GM23338 (cell line): ENCODE measurements at regions not wholly inside any gene's neighbourhood (a gene's known extent, or its start where the extent isn't known, plus 50 kb on each side); places are given as distances from the start of the nearest gene placed in this dataset.

ENCODE experiments used
- ATAC-seq: fragments of 200-7000 bp; cut with Tn5 transposase; 3 replicates; pipeline ENCODE4 v1.9.1; 2020
- DNase-seq: peaks from one replicate; pipeline ENCODE4 v3.0.0-alpha.2; 2015; ENCODE audit warnings: low spot score
- H2AFZ ChIP-seq: fragments of 200-600 bp; sonication (generic); 2 replicates; pipeline ENCODE4 v1.8.0; 2016; ENCODE audit warnings: antibody characterized with exemption, mild to moderate bottlenecking, moderate library complexity
- H3F3A ChIP-seq: fragments of 200-600 bp; sonication (generic); replicated peaks from 2 replicates; pipeline ENCODE4 v1.8.0; 2017; ENCODE audit warnings: antibody characterized with exemption, mixed run types, low read depth
- H3K27ac ChIP-seq: fragments of 200-600 bp; sonication (generic); 2 replicates; pipeline ENCODE4 v1.6.1; 2016; ENCODE audit warnings: low read depth
- H3K27me3 ChIP-seq: fragments of 200-600 bp; sonication (generic); 2 replicates; pipeline ENCODE4 v1.8.0; 2016; ENCODE audit warnings: mild to moderate bottlenecking, mixed run types, moderate library complexity; ENCODE audit not compliant: insufficient read depth
- H3K36me3 ChIP-seq: fragments of 200-600 bp; sonication (generic); 2 replicates; pipeline ENCODE4 v1.8.0; 2016; ENCODE audit warnings: mild to moderate bottlenecking; ENCODE audit not compliant: insufficient read depth
- H3K4me1 ChIP-seq: fragments of 200-600 bp; sonication (generic); 2 replicates; pipeline ENCODE4 v1.8.0; 2016; ENCODE audit warnings: mild to moderate bottlenecking, moderate library complexity; ENCODE audit not compliant: insufficient read depth
- H3K4me2 ChIP-seq: fragments of 200-600 bp; sonication (generic); 2 replicates; pipeline ENCODE4 v1.7.1; 2017; ENCODE audit warnings: mixed run types
- H3K4me3 ChIP-seq: fragments of 200-600 bp; sonication (generic); 2 replicates; pipeline ENCODE4 v1.6.1; 2016; ENCODE audit warnings: mixed run types
- H3K79me2 ChIP-seq: fragments of 200-600 bp; sonication (generic); replicated peaks from 2 replicates; pipeline ENCODE4 v1.8.0; 2017; ENCODE audit warnings: mild to moderate bottlenecking; ENCODE audit not compliant: insufficient read depth
- H3K9me2 ChIP-seq: fragments of 200-600 bp; sonication (generic); 2 replicates; pipeline ENCODE4 v1.8.0; 2017; ENCODE audit not compliant: insufficient read depth
- H4K20me1 ChIP-seq: fragments of 200-600 bp; sonication (generic); replicated peaks from 2 replicates; pipeline ENCODE4 v1.8.0; 2017; ENCODE audit warnings: mild to moderate bottlenecking; ENCODE audit not compliant: insufficient read depth
- H3K27ac Mint-ChIP-seq: 2 replicates; pipeline ENCODE4 v1.8.0; 2020; ENCODE audit warnings: inconsistent platforms, mild to moderate bottlenecking, moderate library complexity, mixed read lengths
- H3K27me3 Mint-ChIP-seq: 3 replicates; pipeline ENCODE4 v1.8.0; 2022; ENCODE audit warnings: low read depth, mild to moderate bottlenecking, moderate library complexity, mixed read lengths, inconsistent platforms; ENCODE audit not compliant: insufficient read depth, poor library complexity
- H3K36me3 Mint-ChIP-seq: 3 replicates; pipeline ENCODE4 v1.8.0; 2021; ENCODE audit warnings: low read depth, mild to moderate bottlenecking, inconsistent platforms, moderate library complexity, mixed read lengths
- H3K4me1 Mint-ChIP-seq: 3 replicates; pipeline ENCODE4 v1.8.0; 2020; ENCODE audit warnings: mild to moderate bottlenecking, inconsistent platforms, mixed read lengths
- H3K4me3 Mint-ChIP-seq: 3 replicates; pipeline ENCODE4 v1.8.0; 2021; ENCODE audit warnings: moderate library complexity, mild to moderate bottlenecking, inconsistent platforms, mixed read lengths
- H3K9me3 Mint-ChIP-seq: 3 replicates; pipeline ENCODE4 v1.8.0; 2020; ENCODE audit warnings: moderate library complexity, mild to moderate bottlenecking, inconsistent platforms, mixed read lengths
- CREB1 ChIP-seq: fragments of 250-450 bp; sonication (Bioruptor Pico); IDR thresholded peaks from 2 replicates; pipeline ENCODE4 v1.5.0; 2020; ENCODE audit warnings: low read depth, mild to moderate bottlenecking, moderate library complexity
- EZH2 ChIP-seq: fragments of 200-600 bp; sonication (generic); IDR thresholded peaks from one replicate; pipeline ENCODE4 v1.8.0; 2017; ENCODE audit warnings: antibody characterized with exemption, mild to moderate bottlenecking, low read depth; ENCODE audit not compliant: unreplicated experiment
- EZH2phosphoT487 ChIP-seq: fragments of 200-600 bp; sonication (generic); IDR thresholded peaks from one replicate; pipeline ENCODE4 v1.8.1; 2018; ENCODE audit warnings: antibody characterized with exemption; ENCODE audit not compliant: unreplicated experiment
- JUNB ChIP-seq: IDR thresholded peaks from one replicate; pipeline ENCODE4 v1.6.1; 2016; ENCODE audit warnings: antibody characterized with exemption; ENCODE audit not compliant: unreplicated experiment
- NANOG ChIP-seq: IDR thresholded peaks from 2 replicates; pipeline ENCODE4 v1.6.1; 2016; ENCODE audit warnings: antibody characterized with exemption, borderline replicate concordance
- POLR2AphosphoS5 ChIP-seq: IDR thresholded peaks from 2 replicates; pipeline ENCODE4 v1.6.1; 2016; ENCODE audit warnings: antibody characterized with exemption, low read depth
- STAT1 ChIP-seq: IDR thresholded peaks from one replicate; pipeline ENCODE4 v1.6.1; 2016; ENCODE audit warnings: antibody characterized with exemption; ENCODE audit not compliant: unreplicated experiment
- ZNF114 ChIP-seq: fragments of 250-450 bp; sonication (Bioruptor Pico); IDR thresholded peaks from 2 replicates; pipeline ENCODE4 v1.5.0; 2020; ENCODE audit warnings: mild to moderate bottlenecking, moderate library complexity
- ZNF331 ChIP-seq: fragments of 250-450 bp; sonication (Bioruptor Pico); IDR thresholded peaks from 2 replicates; pipeline ENCODE4 v1.5.0; 2020; ENCODE audit warnings: low read depth, mild to moderate bottlenecking, moderate library complexity
- TF ChIP-seq, protein P1 (sequence below): fragments of 250-450 bp; sonication (Bioruptor Pico); IDR thresholded peaks from 2 replicates; pipeline ENCODE4 v1.5.0; 2020; ENCODE audit warnings: mild to moderate bottlenecking, moderate library complexity
- TF ChIP-seq, protein P2 (sequence below): IDR thresholded peaks from one replicate; pipeline ENCODE4 v1.6.1; 2018; ENCODE audit warnings: antibody characterized with exemption; ENCODE audit not compliant: unreplicated experiment
- TF ChIP-seq, protein P3 (sequence below), 2 experiments: fragments of 200-600 bp in 1 of 2; sonication (generic) in 1 of 2; conservative IDR thresholded peaks; 2 replicates each; pipeline versions ENCODE4 v1.5.1 to v1.6.1; 2016 to 2017; ENCODE audit warnings: antibody characterized with exemption in 2 of 2, low read depth in 2 of 2, mild to moderate bottlenecking in 2 of 2, moderate library complexity in 1 of 2
- TF ChIP-seq, protein P4 (sequence below): IDR thresholded peaks from 2 replicates; pipeline ENCODE4 v1.6.1; 2016; ENCODE audit warnings: antibody characterized with exemption

DNA sequence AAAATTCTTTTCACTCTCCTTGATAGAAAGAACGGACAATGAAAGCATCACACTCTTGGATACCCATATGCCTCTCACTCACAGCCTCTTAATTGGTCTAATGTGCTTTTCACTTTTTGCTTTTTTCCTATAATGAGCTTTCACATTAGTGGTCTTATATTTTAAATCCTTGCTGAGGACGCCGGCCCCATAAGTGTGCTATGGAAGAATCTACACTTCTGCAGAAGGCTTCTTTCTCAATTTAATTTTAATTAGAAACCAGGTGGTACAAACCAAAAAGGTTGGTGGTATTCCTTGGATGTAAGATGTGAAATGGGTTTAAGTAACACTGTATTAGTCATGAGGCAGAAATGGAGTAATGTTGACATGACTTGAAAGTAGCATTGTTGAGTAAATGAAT, 190.6 kb upstream of the NFIA start:
- H3K4me1 ChIP-seq, result peaks cover 57% of the 10 kb centered on the region
- H3K27me3 ChIP-seq, result no peaks in the 10 kb centered on the region
- no peak overlapping the region for H3K4me2 ChIP-seq
- no peaks in the 10 kb centered on the region for H3F3A ChIP-seq
- peaks cover 56% of the 10 kb centered on the region for H3K4me1 Mint-ChIP-seq
- H2AFZ ChIP-seq, result no peak overlapping the region
- no peaks in the 10 kb centered on the region for H3K36me3 ChIP-seq
- TF ChIP-seq, protein P1, sequence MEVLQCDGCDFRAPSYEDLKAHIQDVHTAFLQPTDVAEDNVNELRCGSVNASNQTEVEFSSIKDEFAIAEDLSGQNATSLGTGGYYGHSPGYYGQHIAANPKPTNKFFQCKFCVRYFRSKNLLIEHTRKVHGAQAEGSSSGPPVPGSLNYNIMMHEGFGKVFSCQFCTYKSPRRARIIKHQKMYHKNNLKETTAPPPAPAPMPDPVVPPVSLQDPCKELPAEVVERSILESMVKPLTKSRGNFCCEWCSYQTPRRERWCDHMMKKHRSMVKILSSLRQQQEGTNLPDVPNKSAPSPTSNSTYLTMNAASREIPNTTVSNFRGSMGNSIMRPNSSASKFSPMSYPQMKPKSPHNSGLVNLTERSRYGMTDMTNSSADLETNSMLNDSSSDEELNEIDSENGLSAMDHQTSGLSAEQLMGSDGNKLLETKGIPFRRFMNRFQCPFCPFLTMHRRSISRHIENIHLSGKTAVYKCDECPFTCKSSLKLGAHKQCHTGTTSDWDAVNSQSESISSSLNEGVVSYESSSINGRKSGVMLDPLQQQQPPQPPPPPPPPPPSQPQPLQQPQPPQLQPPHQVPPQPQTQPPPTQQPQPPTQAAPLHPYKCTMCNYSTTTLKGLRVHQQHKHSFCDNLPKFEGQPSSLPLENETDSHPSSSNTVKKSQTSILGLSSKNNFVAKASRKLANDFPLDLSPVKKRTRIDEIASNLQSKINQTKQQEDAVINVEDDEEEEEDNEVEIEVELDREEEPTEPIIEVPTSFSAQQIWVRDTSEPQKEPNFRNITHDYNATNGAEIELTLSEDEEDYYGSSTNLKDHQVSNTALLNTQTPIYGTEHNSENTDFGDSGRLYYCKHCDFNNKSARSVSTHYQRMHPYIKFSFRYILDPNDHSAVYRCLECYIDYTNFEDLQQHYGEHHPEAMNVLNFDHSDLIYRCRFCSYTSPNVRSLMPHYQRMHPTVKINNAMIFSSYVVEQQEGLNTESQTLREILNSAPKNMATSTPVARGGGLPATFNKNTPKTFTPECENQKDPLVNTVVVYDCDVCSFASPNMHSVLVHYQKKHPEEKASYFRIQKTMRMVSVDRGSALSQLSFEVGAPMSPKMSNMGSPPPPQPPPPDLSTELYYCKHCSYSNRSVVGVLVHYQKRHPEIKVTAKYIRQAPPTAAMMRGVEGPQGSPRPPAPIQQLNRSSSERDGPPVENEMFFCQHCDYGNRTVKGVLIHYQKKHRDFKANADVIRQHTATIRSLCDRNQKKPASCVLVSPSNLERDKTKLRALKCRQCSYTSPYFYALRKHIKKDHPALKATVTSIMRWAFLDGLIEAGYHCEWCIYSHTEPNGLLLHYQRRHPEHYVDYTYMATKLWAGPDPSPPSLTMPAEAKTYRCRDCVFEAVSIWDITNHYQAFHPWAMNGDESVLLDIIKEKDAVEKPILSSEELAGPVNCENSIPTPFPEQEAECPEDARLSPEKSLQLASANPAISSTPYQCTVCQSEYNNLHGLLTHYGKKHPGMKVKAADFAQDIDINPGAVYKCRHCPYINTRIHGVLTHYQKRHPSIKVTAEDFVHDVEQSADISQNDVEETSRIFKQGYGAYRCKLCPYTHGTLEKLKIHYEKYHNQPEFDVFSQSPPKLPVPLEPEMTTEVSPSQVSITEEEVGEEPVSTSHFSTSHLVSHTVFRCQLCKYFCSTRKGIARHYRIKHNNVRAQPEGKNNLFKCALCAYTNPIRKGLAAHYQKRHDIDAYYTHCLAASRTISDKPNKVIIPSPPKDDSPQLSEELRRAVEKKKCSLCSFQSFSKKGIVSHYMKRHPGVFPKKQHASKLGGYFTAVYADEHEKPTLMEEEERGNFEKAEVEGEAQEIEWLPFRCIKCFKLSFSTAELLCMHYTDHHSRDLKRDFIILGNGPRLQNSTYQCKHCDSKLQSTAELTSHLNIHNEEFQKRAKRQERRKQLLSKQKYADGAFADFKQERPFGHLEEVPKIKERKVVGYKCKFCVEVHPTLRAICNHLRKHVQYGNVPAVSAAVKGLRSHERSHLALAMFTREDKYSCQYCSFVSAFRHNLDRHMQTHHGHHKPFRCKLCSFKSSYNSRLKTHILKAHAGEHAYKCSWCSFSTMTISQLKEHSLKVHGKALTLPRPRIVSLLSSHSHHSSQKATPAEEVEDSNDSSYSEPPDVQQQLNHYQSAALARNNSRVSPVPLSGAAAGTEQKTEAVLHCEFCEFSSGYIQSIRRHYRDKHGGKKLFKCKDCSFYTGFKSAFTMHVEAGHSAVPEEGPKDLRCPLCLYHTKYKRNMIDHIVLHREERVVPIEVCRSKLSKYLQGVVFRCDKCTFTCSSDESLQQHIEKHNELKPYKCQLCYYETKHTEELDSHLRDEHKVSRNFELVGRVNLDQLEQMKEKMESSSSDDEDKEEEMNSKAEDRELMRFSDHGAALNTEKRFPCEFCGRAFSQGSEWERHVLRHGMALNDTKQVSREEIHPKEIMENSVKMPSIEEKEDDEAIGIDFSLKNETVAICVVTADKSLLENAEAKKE (CRISPR knock-in tag), result no peak
- TF ChIP-seq, protein P2, sequence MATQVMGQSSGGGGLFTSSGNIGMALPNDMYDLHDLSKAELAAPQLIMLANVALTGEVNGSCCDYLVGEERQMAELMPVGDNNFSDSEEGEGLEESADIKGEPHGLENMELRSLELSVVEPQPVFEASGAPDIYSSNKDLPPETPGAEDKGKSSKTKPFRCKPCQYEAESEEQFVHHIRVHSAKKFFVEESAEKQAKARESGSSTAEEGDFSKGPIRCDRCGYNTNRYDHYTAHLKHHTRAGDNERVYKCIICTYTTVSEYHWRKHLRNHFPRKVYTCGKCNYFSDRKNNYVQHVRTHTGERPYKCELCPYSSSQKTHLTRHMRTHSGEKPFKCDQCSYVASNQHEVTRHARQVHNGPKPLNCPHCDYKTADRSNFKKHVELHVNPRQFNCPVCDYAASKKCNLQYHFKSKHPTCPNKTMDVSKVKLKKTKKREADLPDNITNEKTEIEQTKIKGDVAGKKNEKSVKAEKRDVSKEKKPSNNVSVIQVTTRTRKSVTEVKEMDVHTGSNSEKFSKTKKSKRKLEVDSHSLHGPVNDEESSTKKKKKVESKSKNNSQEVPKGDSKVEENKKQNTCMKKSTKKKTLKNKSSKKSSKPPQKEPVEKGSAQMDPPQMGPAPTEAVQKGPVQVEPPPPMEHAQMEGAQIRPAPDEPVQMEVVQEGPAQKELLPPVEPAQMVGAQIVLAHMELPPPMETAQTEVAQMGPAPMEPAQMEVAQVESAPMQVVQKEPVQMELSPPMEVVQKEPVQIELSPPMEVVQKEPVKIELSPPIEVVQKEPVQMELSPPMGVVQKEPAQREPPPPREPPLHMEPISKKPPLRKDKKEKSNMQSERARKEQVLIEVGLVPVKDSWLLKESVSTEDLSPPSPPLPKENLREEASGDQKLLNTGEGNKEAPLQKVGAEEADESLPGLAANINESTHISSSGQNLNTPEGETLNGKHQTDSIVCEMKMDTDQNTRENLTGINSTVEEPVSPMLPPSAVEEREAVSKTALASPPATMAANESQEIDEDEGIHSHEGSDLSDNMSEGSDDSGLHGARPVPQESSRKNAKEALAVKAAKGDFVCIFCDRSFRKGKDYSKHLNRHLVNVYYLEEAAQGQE, result no peak
- TF ChIP-seq NANOG, result no peak
- no peak for TF ChIP-seq CREB1 (CRISPR knock-in tag)
- no peak for TF ChIP-seq EZH2
- TF ChIP-seq, protein P3, sequence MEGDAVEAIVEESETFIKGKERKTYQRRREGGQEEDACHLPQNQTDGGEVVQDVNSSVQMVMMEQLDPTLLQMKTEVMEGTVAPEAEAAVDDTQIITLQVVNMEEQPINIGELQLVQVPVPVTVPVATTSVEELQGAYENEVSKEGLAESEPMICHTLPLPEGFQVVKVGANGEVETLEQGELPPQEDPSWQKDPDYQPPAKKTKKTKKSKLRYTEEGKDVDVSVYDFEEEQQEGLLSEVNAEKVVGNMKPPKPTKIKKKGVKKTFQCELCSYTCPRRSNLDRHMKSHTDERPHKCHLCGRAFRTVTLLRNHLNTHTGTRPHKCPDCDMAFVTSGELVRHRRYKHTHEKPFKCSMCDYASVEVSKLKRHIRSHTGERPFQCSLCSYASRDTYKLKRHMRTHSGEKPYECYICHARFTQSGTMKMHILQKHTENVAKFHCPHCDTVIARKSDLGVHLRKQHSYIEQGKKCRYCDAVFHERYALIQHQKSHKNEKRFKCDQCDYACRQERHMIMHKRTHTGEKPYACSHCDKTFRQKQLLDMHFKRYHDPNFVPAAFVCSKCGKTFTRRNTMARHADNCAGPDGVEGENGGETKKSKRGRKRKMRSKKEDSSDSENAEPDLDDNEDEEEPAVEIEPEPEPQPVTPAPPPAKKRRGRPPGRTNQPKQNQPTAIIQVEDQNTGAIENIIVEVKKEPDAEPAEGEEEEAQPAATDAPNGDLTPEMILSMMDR (conservative IDR thresholded peaks at IDR 0.05; ENCODE audit: low read depth in 2 of 2), result no peak
- TF ChIP-seq JUNB, result no peak
- TF ChIP-seq POLR2AphosphoS5, result no peak
- no peak for TF ChIP-seq ZNF331 (CRISPR knock-in tag)
- no peak for TF ChIP-seq ZNF114 (CRISPR knock-in tag)
- TF ChIP-seq, protein P4, sequence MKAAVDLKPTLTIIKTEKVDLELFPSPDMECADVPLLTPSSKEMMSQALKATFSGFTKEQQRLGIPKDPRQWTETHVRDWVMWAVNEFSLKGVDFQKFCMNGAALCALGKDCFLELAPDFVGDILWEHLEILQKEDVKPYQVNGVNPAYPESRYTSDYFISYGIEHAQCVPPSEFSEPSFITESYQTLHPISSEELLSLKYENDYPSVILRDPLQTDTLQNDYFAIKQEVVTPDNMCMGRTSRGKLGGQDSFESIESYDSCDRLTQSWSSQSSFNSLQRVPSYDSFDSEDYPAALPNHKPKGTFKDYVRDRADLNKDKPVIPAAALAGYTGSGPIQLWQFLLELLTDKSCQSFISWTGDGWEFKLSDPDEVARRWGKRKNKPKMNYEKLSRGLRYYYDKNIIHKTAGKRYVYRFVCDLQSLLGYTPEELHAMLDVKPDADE, result no peak
- no peak for TF ChIP-seq STAT1
- no peak for TF ChIP-seq EZH2phosphoT487
- peaks cover 3% of the 10 kb centered on the region for H3K27me3 Mint-ChIP-seq
- H4K20me1 ChIP-seq, result no peaks in the 10 kb centered on the region
- no peaks in the 10 kb centered on the region for H3K36me3 Mint-ChIP-seq
- no peaks in the 10 kb centered on the region for H3K9me2 ChIP-seq
- ATAC-seq (no peak), DNase-seq (no peak)
- no peak overlapping the region for H3K4me3 Mint-ChIP-seq
- H3K27ac ChIP-seq, result no peak overlapping the region
- H3K79me2 ChIP-seq, result no peaks in the 10 kb centered on the region
- H3K4me3 ChIP-seq, result no peak overlapping the region
- no peak overlapping the region for H3K27ac Mint-ChIP-seq
- H3K9me3 Mint-ChIP-seq, result no peaks in the 10 kb centered on the region; the same call in 2 of the 3 replicates
